NCI-H2227 (cell line): ENCODE measurements at regions not wholly inside any gene's neighbourhood (a gene's known extent, or its start where the extent isn't known, plus 50 kb on each side); places are given as distances from the start of the nearest gene placed in this dataset.

Source experiments
- DNase-seq: peaks from one replicate; lab custom pipeline; 2025; ENCODE audit not compliant: unreplicated experiment; lab: John Stamatoyannopoulos, UW

GRCh38 chr6:140858381-140858971, 1274.2 kb upstream of the GJE1 start:
- DNase-seq: no peak

- no peak for DNase-seq
Measured at GRCh38 chr6:140857739-140858380, 1274.9 kb upstream of the GJE1 start.

GRCh38 chr6:140855520-140855919, 1277.2 kb upstream of the GJE1 start:
- no peak for DNase-seq

GRCh38 chr6:140854318-140854717, 1278.4 kb upstream of the GJE1 start:
- no peak for DNase-seq

GRCh38 chr6:140850438-140850837, 1282.3 kb upstream of the GJE1 start:
- no peak for DNase-seq

GRCh38 chr6:140849456-140849855, 1283.3 kb upstream of the GJE1 start:
- no peak for DNase-seq

GRCh38 chr6:140847262-140847645, 1285.5 kb upstream of the GJE1 start:
- no peak for DNase-seq

GRCh38 chr6:140846503-140847261, 1286.0 kb upstream of the GJE1 start:
- DNase-seq: no peak

- DNase-seq: no peak
Measured at GRCh38 chr6:140845701-140846100, 1287.0 kb upstream of the GJE1 start.

GRCh38 chr6:140844167-140844566, 1288.6 kb upstream of the GJE1 start:
- no peak for DNase-seq

- no peak for DNase-seq
Measured at GRCh38 chr6:140833408-140833807, 1299.3 kb upstream of the GJE1 start.

- DNase-seq: no peak
Measured at GRCh38 chr6:140830666-140831065, 1302.1 kb upstream of the GJE1 start.

GRCh38 chr6:140828856-140829255, 1303.9 kb upstream of the GJE1 start:
- DNase-seq: no peak

GRCh38 chr6:140827593-140827992, 1305.1 kb upstream of the GJE1 start:
- DNase-seq: no peak

GRCh38 chr6:140825731-140826130, 1307.0 kb upstream of the GJE1 start:
- DNase-seq: no peak

- no peak for DNase-seq
Measured at GRCh38 chr6:140824595-140824994, 1308.1 kb upstream of the GJE1 start.

GRCh38 chr6:140821196-140821595, 1311.5 kb upstream of the GJE1 start:
- DNase-seq: no peak

- DNase-seq: no peak
Measured at GRCh38 chr6:140817176-140817575, 1315.5 kb upstream of the GJE1 start.

- DNase-seq: no peak
Measured at GRCh38 chr6:140816681-140817080, 1316.0 kb upstream of the GJE1 start.

GRCh38 chr6:140812636-140813035, 1320.1 kb upstream of the GJE1 start:
- DNase-seq: no peak

GRCh38 chr6:140811642-140812041, 1321.1 kb upstream of the GJE1 start:
- DNase-seq: no peak

GRCh38 chr6:140809694-140810101, 1323.0 kb upstream of the GJE1 start:
- DNase-seq: no peak
